ENCODE measurements at regions not wholly inside any gene's neighbourhood (a gene's known extent, or its start where the extent isn't known, plus 50 kb on each side); places are given as distances from the start of the nearest gene placed in this dataset.

GRCh38 chrX:41033299-41033698 is 51.9 kb upstream of the USP9X start:
- Histone ChIP-seq H2AK5ac (ENCODE audit: low read depth, low read length) (no peak overlapping the region), H3K79me1 (ENCODE audit: low read depth, low read length) (no peaks in the 10 kb centered on the region), H2BK15ac (ENCODE audit: low read length) (no peak overlapping the region), H2BK12ac (ENCODE audit: low read depth, low read length) (no peak overlapping the region), H2BK20ac (ENCODE audit: low read length) (no peak overlapping the region), H3K4me2 (ENCODE audit: insufficient read depth in 1 of 2, low read depth in 2 of 2, low read length in 2 of 2) (no peak overlapping the region), H3K9ac (replicated peaks in 1 of 4; ENCODE audit: extremely low read depth in 1 of 4, low read depth in 3 of 4, low read length in 3 of 4) (no peak overlapping the region), H4K20me1 (replicated peaks in 1 of 2; ENCODE audit: control insufficient read depth in 1 of 2, insufficient read depth in 2 of 2, low read length in 2 of 2) (no peaks in the 10 kb centered on the region), H2BK120ac (replicated peaks; ENCODE audit: low read depth, low read length) (no peak overlapping the region), H3K56ac (replicated peaks; ENCODE audit: insufficient read length, low read depth, low read length) (no peak overlapping the region), H3K23ac (ENCODE audit: insufficient read length) (no peak overlapping the region), H3K14ac (ENCODE audit: insufficient read length) (no peak overlapping the region), H3K4ac (replicated peaks; ENCODE audit: insufficient read length, low read depth, low read length) (no peak overlapping the region), H4K91ac (replicated peaks; ENCODE audit: insufficient read length, low read length) (no peak overlapping the region), H3K9me3 (ENCODE audit: insufficient read depth in 2 of 2, low read depth in 1 of 2, low read length in 1 of 2) (no peaks in the 10 kb centered on the region), H3K18ac (ENCODE audit: extremely low read depth, low read length) (no peak overlapping the region), H3K4me3 (ENCODE audit: extremely low read depth in 1 of 4, insufficient read depth in 2 of 4, low read depth in 3 of 4, low read length in 4 of 4) (no peak overlapping the region), H3K27me3 (replicated peaks in 1 of 4; ENCODE audit: control insufficient read depth in 3 of 4, extremely low read depth in 1 of 4, insufficient read depth in 3 of 4, low read length in 3 of 4) (no peaks in the 10 kb centered on the region), H3K36me3 (ENCODE audit: control insufficient read depth in 2 of 4, insufficient read depth in 4 of 4, low read length in 3 of 4) (no peaks in the 10 kb centered on the region), H3K4me1 (replicated peaks in 1 of 4; ENCODE audit: control insufficient read depth in 3 of 4, insufficient read depth in 4 of 4, low read length in 3 of 4) (peaks cover 0 to 3% (median 1%) of the 10 kb centered on the region in 4 experiments; a peak in 2 of 7 replicates), H3K79me2 (ENCODE audit: control insufficient read depth in 1 of 2, insufficient read depth in 2 of 2, low read length in 2 of 2) (peaks cover 0 to 9% of the 10 kb centered on the region in 2 experiments; a peak in 2 of 4 replicates), H2AFZ (ENCODE audit: low read length) (no peak overlapping the region), H4K5ac (ENCODE audit: insufficient read length, low read depth, low read length) (no peak overlapping the region), H3K23me2 (ENCODE audit: low read depth, low read length) (no peaks in the 10 kb centered on the region), H3K27ac (ENCODE audit: low read depth, low read length) (no peak overlapping the region), H2BK5ac (ENCODE audit: low read depth, low read length) (no peak overlapping the region), H4K8ac (ENCODE audit: extremely low read depth, insufficient read depth, low read length) (no peak overlapping the region)
- CTCF ChIA-PET (ENCODE audit: partially characterized antibody) = no interaction called here
- POLR2A ChIA-PET (ENCODE audit: partially characterized antibody) = interaction anchor here (1.0 kb wide), 2 partner anchors 36 to 54 kb away, joined by 3 to 4 read pairs; no protein-coding TSS in a partner anchor
- FAIRE-seq = peak; percentile 28
- TF ChIP-seq TAF7 (optimal IDR thresholded peaks at IDR 0.05; ENCODE audit: borderline replicate concordance, low read depth, low read length) (no peak), EGR1 (IDR thresholded peaks at IDR 0.05; ENCODE audit: borderline replicate concordance, low read depth, low read length) (no peak), CHD2 (IDR thresholded peaks at IDR 0.05; ENCODE audit: low read length) (0 out of 2 replicates have a peak, but pooled peaks have one; percentile 51), SRF (IDR thresholded peaks at IDR 0.05; ENCODE audit: low read depth, low read length) (no peak), BRCA1 (IDR thresholded peaks at IDR 0.05; ENCODE audit: low read depth, low read length) (no peak), KDM5A (IDR thresholded peaks at IDR 0.05; ENCODE audit: low read length) (no peak), SP1 (IDR thresholded peaks at IDR 0.05; ENCODE audit: low read depth, low read length) (peak; percentile 87), GABPA (IDR thresholded peaks at IDR 0.05; ENCODE audit: borderline replicate concordance, insufficient read depth, low read length) (no peak)
- no peak for DNase-seq (ENCODE audit: low read depth in 1 of 2, low spot score in 2 of 2)

Measured in H1 (cell line).